Ecto neural progenitor cell (in vitro differentiated cells): ENCODE measurements at regions not wholly inside any gene's neighbourhood (a gene's known extent, or its start where the extent isn't known, plus 50 kb on each side); places are given as distances from the start of the nearest gene placed in this dataset.
A peak's percentile ranks its signal among the peaks of the same experiment; 100 is the strongest.

Experiments used
- DNase-seq: peaks from one replicate; pipeline ENCODE4 v3.0.0-alpha.2; 2018; ENCODE audit warnings: low spot score

- DNase-seq = no peak
Observed at GRCh38 chr10:128316925-128317324, 190.7 kb upstream of the MKI67 start.

- DNase-seq = no peak
Observed at GRCh38 chr10:128318366-128318765, 192.1 kb upstream of the MKI67 start.

DNA sequence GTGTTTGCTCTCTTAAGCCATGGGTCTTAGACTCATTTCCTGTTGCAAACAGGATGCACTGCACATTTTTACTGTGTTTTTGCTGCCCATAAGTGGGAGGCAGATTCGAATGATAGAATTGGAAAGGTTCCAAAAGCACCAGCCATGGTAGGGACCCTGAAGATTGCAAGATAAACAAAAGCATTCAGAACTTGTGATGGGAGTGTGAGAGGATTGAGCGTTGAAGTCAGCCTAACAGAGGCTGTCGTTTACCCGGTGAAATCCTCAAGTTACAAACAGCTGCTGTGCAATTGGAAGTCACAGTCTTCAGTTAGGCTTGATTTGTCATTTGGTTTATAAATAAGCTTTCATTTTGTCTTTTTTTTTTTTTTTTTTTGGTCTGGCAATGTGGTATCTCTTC, 192.7 kb upstream of the MKI67 start:
- DNase-seq = no peak

GRCh38 chr10:128322106-128322505, 195.9 kb upstream of the MKI67 start:
- no peak for DNase-seq

DNA sequence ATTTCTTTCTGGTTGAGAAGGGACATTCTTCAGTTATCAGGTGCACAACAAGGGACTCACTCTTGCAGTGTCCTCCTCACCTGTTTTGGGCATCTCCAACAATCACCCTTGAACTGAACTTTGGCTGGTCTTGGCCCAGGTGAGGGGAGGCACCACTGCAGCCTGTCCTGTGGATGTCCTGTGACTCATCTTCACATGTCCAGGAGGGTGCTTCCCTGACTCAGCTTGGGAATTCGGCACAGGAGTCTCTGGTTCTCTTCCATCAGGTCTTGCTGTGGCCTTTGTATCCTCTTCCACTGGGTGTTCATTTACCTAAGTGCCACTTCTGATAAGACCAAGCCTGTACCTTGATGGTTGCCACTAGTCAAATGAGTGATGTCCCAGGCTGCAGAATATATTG, 196.7 kb upstream of the MKI67 start:
- no peak for DNase-seq

DNA sequence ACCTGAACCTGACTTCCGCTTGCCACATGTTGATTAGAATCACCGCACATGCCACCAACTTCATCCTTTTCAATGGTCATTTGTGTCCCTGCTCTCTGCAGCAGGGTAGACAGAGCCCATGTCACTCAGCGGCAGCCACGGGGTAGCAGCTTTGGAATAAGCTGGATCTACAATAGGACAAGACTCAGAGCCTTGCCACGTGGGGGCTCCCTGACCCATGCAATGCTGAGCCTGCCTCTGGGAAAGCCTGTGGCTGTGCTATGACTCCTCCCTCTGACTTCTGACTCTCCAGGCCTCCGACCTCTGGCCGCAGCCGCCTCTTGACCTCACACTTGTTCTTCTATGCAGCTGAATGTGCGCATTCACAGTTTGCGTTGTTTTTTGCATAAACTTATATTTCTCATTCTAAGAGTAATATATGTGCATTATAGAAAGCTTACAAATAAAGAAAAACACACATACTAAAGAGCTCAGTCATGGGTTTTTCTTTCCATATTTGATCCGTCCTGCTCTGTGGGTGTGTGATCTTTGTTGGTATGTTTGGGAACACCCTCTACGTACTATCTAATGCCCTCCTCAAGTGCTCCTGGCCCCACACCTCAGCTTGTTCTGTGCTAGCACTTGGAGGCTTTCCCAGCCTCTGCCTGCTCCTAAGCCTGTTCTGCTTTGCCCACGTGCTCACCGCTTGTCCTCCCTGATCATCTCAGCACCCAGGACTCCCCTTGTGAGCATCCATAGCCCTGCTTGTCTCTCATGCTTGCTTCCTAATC, 198.0 kb upstream of the MKI67 start:
- peak; percentile 73 for DNase-seq

GRCh38 chr10:128325788-128326187, 199.6 kb upstream of the MKI67 start:
- no peak for DNase-seq

- no peak for DNase-seq
Observed at GRCh38 chr10:128326251-128326650, 200.0 kb upstream of the MKI67 start.

- DNase-seq = no peak
Observed at GRCh38 chr10:128326851-128327250, 200.6 kb upstream of the MKI67 start.

DNA sequence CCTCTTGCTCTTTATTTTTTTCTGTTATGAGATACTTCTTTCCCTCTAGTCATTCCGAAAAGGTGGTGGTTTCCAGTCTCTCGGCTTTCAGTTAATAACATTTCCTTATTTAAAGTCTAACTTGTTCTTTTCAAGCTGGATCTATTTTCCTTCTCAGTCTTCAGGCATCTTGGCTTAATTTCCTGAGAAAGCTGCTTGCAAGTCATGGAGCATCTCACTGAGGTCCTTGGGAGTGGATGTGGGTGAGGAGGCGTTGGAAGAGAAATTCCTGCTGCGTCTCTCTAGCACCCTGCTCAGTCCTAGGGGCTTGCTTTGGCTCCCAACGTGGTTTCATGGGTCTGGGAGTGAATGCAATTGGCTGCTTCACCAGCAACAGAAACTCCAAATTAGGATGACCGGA, 210.2 kb upstream of the MKI67 start:
- no peak for DNase-seq

DNA sequence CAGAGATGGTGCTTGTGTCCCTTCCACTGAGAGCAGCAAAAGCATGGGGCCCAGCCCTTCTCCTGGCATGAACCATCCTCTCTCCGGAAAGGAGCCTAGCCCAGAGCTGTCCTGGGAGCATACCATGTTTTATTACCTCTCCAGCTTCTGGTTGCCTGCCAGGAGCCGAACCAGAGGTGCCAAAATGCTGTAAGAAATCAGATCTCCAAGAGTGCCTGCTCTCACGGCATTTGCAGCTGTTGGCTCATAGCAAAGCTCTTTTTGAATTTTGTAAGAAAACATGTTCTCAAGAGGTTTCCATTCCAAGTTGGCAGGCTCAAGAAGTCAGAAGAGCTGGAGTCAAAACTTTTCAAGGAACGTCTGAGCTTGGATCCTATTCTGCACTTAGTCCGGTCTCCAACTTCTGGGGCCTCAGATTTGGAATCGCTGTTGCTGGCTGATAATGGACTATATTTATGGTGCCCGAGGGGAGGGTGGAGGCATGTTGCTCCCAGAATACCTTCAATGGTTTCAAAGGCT, 211.7 kb upstream of the MKI67 start:
- no peak for DNase-seq

DNA sequence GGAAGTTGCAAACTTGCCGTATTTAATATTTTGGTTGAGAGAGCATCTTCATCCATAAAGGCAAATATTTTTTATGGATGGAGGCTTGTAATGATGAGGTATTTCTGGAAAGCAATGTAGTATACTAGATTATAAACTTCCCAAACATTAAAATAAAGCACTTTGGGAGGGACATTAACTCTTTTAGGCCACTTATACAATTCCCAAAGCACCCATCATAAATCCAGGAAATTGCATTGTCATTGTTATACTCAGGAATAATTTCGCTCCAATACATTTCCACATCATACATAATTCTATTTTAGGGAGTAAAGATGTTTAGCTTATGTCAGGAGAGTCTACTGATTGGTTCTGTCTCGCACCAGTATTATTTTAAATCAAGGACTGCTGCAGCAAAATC, 212.7 kb upstream of the MKI67 start:
- DNase-seq = no peak

GRCh38 chr10:128339753-128340152, 213.5 kb upstream of the MKI67 start:
- no peak for DNase-seq

GRCh38 chr10:128345353-128345752, 219.1 kb upstream of the MKI67 start:
- no peak for DNase-seq

DNA sequence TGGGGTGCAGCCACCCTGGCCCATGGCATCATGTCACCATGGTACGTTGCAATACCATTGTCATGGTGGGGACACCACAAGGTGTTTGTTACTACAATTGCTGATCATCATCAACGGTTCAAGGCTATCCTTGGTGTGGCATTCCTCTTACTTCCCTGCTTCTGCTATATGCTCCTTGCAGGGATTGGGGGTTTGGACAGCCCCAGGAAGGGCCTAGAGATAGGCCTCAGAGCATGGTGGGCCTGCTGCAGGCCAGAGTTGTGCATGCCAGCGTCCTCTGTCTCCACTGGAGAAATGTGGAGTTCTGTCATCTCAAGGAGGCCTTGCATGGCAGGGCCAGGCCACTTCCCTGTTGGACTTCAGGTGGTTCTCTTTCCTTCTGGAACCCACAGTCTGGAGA, 234.6 kb upstream of the MKI67 start:
- no peak for DNase-seq

DNA sequence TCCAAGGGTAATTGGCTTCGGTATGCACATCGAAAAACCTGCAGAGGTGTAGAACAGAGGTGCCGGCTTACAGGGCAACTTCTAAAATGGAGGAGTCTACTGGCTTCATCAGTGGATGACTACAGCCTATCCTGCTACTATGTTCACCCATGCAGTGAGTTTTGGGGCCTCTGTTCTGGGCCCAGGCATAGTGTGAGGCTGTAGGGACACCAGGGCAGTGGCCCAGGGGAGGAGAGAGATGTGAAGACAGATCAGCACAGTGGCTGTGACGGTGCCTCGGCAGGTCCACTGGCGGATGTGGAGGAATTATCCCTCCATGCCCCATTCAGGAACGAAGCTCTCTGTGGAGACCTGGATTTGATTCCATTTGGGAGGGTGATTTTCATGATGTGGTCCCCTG, 235.3 kb upstream of the MKI67 start:
- DNase-seq = no peak

- no peak for DNase-seq
Observed at GRCh38 chr10:128362514-128362913, 236.3 kb upstream of the MKI67 start.

GRCh38 chr10:128364631-128365030, 238.4 kb upstream of the MKI67 start:
- DNase-seq = no peak

- no peak for DNase-seq
Observed at GRCh38 chr10:128365156-128365725, 239.0 kb upstream of the MKI67 start.

GRCh38 chr10:128367807-128368206, 241.6 kb upstream of the MKI67 start:
- no peak for DNase-seq

- no peak for DNase-seq
Observed at GRCh38 chr10:128369101-128369650, 243.0 kb upstream of the MKI67 start.

GRCh38 chr10:128373071-128373749, 247.0 kb upstream of the MKI67 start:
- DNase-seq = no peak

GRCh38 chr10:128373831-128374230, 247.6 kb upstream of the MKI67 start:
- no peak for DNase-seq
